H1 (cell line): ENCODE measurements at regions not wholly inside any gene's neighbourhood (a gene's known extent, or its start where the extent isn't known, plus 50 kb on each side); places are given as distances from the start of the nearest gene placed in this dataset.

Source experiments
- CTCF ChIA-PET: fragments of 300-600 bp; sonication (Branson Sonifier 250); formaldehyde crosslinking; loops from one replicate; lab custom pipeline; 2021; ENCODE audit not compliant: partially characterized antibody; lab: Charles Lee
- POLR2A ChIA-PET: fragments of 300-600 bp; sonication (Branson Sonifier 250); formaldehyde crosslinking; loops from one replicate; lab custom pipeline; 2021; ENCODE audit warnings: inconsistent platforms; ENCODE audit not compliant: partially characterized antibody; lab: Charles Lee
- DNase-seq, 2 experiments: peaks; one replicate each; pipeline versions ENCODE4 v3.0.0 to v3.0.0-alpha.2; 2010 to 2022; ENCODE audit warnings: low spot score in 2 of 2, low read depth in 1 of 2, mixed read lengths in 1 of 2
- FAIRE-seq: peaks from 2 replicates; lab custom pipeline; 2011; peaks lifted over from hg19 to GRCh38; lab: Jason Lieb, UNC
- H2AFZ ChIP-seq: 2 replicates; pipeline ENCODE4 v1.8.1; 2012; ENCODE audit warnings: low read length, inconsistent platforms
- H2AK5ac ChIP-seq: 2 replicates; pipeline ENCODE4 v1.6.1; 2013; ENCODE audit warnings: low read depth, low read length
- H2BK120ac ChIP-seq: replicated peaks from 2 replicates; pipeline ENCODE3; 2013; ENCODE audit warnings: low read depth, low read length, inconsistent platforms
- H2BK12ac ChIP-seq: 2 replicates; pipeline ENCODE4 v1.6.1; 2013; ENCODE audit warnings: low read depth, low read length
- H2BK15ac ChIP-seq: 2 replicates; pipeline ENCODE4 v1.6.1; 2013; ENCODE audit warnings: low read length
- H2BK20ac ChIP-seq: 2 replicates; pipeline ENCODE4 v1.6.1; 2013; ENCODE audit warnings: low read length
- H2BK5ac ChIP-seq: 2 replicates; pipeline ENCODE4 v1.6.1; 2013; ENCODE audit warnings: low read depth, low read length
- H3K14ac ChIP-seq: 2 replicates; pipeline ENCODE4 v1.6.1; 2013; ENCODE audit warnings: inconsistent platforms; ENCODE audit not compliant: insufficient read length
- H3K18ac ChIP-seq: 2 replicates; pipeline ENCODE4 v1.6.1; 2013; ENCODE audit warnings: low read length; ENCODE audit errors: extremely low read depth
- H3K23ac ChIP-seq: 2 replicates; pipeline ENCODE4 v1.6.1; 2013; ENCODE audit warnings: inconsistent platforms; ENCODE audit not compliant: insufficient read length
- H3K23me2 ChIP-seq: 2 replicates; pipeline ENCODE4 v1.6.1; 2013; ENCODE audit warnings: low read depth, low read length
- H3K27ac ChIP-seq: 2 replicates; pipeline ENCODE4 v1.6.1; 2011; ENCODE audit warnings: low read depth, low read length, inconsistent platforms
- H3K27me3 ChIP-seq, 4 experiments: replicated peaks in 1 of 4; 1 replicate in 1 of 4; 2 replicates in 3 of 4; pipeline versions ENCODE4 v1.6.1 to v1.8.1; 2011 to 2013; ENCODE audit warnings: low read length in 3 of 4, mild to moderate bottlenecking in 3 of 4, inconsistent platforms in 2 of 4, mixed read lengths in 2 of 4, moderate library complexity in 1 of 4; ENCODE audit not compliant: control insufficient read depth in 3 of 4, insufficient read depth in 3 of 4; ENCODE audit errors: extremely low read depth in 1 of 4
- H3K36me3 ChIP-seq, 4 experiments: 2 replicates each; pipeline versions ENCODE4 v1.6.1 to v1.8.1; 2011 to 2013; ENCODE audit warnings: mild to moderate bottlenecking in 4 of 4, low read length in 3 of 4, moderate library complexity in 2 of 4, control low read depth in 1 of 4, inconsistent platforms in 1 of 4; ENCODE audit not compliant: insufficient read depth in 4 of 4, control insufficient read depth in 2 of 4
- H3K4ac ChIP-seq: replicated peaks from 2 replicates; pipeline ENCODE3; 2013; ENCODE audit warnings: low read length, low read depth, mixed read lengths, inconsistent platforms; ENCODE audit not compliant: insufficient read length
- H3K4me1 ChIP-seq, 4 experiments: replicated peaks in 1 of 4; 1 replicate in 1 of 4; 2 replicates in 3 of 4; pipeline versions ENCODE4 v1.6.1 to v1.8.1; 2011 to 2013; ENCODE audit warnings: low read length in 3 of 4, inconsistent platforms in 2 of 4, mixed read lengths in 1 of 4; ENCODE audit not compliant: insufficient read depth in 4 of 4, control insufficient read depth in 3 of 4
- H3K4me2 ChIP-seq, 2 experiments: 2 replicates each; pipeline versions ENCODE4 v1.6.1 to v1.8.1; 2011 to 2013; ENCODE audit warnings: low read depth in 2 of 2, low read length in 2 of 2, control low read depth in 1 of 2, inconsistent platforms in 1 of 2, mild to moderate bottlenecking in 1 of 2; ENCODE audit not compliant: insufficient read depth in 1 of 2
- H3K4me3 ChIP-seq, 4 experiments: fragments of 200-600, 300-600 bp in 1 of 4; sonication (generic), shearing (Covaris generic), sonication (Bioruptor Twin) in 1 of 4; 2 replicates each; pipeline versions ENCODE4 v1.5.1 to v1.8.1; 2011 to 2016; ENCODE audit warnings: low read length in 4 of 4, low read depth in 3 of 4, control low read depth in 2 of 4, inconsistent platforms in 2 of 4, mild to moderate bottlenecking in 2 of 4, mixed read lengths in 1 of 4, moderate library complexity in 1 of 4; ENCODE audit not compliant: insufficient read depth in 2 of 4; ENCODE audit errors: extremely low read depth in 1 of 4
- H3K56ac ChIP-seq: replicated peaks from 2 replicates; pipeline ENCODE3; 2013; ENCODE audit warnings: low read depth, mild to moderate bottlenecking, mixed read lengths, low read length, inconsistent platforms; ENCODE audit not compliant: insufficient read length
- H3K79me1 ChIP-seq: 2 replicates; pipeline ENCODE4 v1.6.1; 2013; ENCODE audit warnings: low read depth, low read length, control low read depth
- H3K79me2 ChIP-seq, 2 experiments: 2 replicates each; pipeline versions ENCODE4 v1.6.1 to v1.8.1; 2012 to 2013; ENCODE audit warnings: low read length in 2 of 2, mild to moderate bottlenecking in 2 of 2, inconsistent platforms in 1 of 2; ENCODE audit not compliant: insufficient read depth in 2 of 2, control insufficient read depth in 1 of 2
- H3K9ac ChIP-seq, 4 experiments: replicated peaks in 1 of 4; 1 replicate in 1 of 4; 2 replicates in 3 of 4; pipeline versions ENCODE4 v1.6.1 to v1.8.1; 2011 to 2013; ENCODE audit warnings: low read depth in 3 of 4, low read length in 3 of 4, control low read depth in 2 of 4, mild to moderate bottlenecking in 2 of 4, moderate library complexity in 2 of 4, inconsistent platforms in 1 of 4; ENCODE audit errors: extremely low read depth in 1 of 4
- H3K9me3 ChIP-seq, 2 experiments: 2 replicates each; pipeline versions ENCODE4 v1.6.1 to v1.8.1; 2012 to 2013; ENCODE audit warnings: mild to moderate bottlenecking in 2 of 2, moderate library complexity in 2 of 2, control low read depth in 1 of 2, inconsistent platforms in 1 of 2, low read depth in 1 of 2, low read length in 1 of 2, mixed read lengths in 1 of 2; ENCODE audit not compliant: insufficient read depth in 2 of 2
- H4K20me1 ChIP-seq, 2 experiments: replicated peaks in 1 of 2; 2 replicates each; pipeline versions ENCODE3 to v1.8.1; 2011 to 2013; ENCODE audit warnings: inconsistent platforms in 2 of 2, low read length in 2 of 2, mild to moderate bottlenecking in 1 of 2; ENCODE audit not compliant: insufficient read depth in 2 of 2, control insufficient read depth in 1 of 2
- H4K5ac ChIP-seq: 2 replicates; pipeline ENCODE4 v1.6.1; 2013; ENCODE audit warnings: low read length, low read depth, mixed read lengths, inconsistent platforms; ENCODE audit not compliant: insufficient read length
- H4K8ac ChIP-seq: 2 replicates; pipeline ENCODE4 v1.8.0; 2013; ENCODE audit warnings: mild to moderate bottlenecking, moderate library complexity, low read length, inconsistent platforms; ENCODE audit not compliant: insufficient read depth; ENCODE audit errors: extremely low read depth
- H4K91ac ChIP-seq: replicated peaks from 2 replicates; pipeline ENCODE3; 2013; ENCODE audit warnings: low read length, mixed read lengths, inconsistent platforms; ENCODE audit not compliant: insufficient read length
- ASH2L ChIP-seq: fragments of 200-600, 300-600 bp; sonication (generic); IDR thresholded peaks from one replicate; pipeline ENCODE4 v1.7.1; 2017; ENCODE audit warnings: low read length
- FOSL1 ChIP-seq: IDR thresholded peaks from 2 replicates; pipeline ENCODE4 v1.6.1; 2011; ENCODE audit warnings: mild to moderate bottlenecking, low read depth, low read length, moderate library complexity; ENCODE audit not compliant: insufficient read depth
- GTF2F1 ChIP-seq: IDR thresholded peaks from 2 replicates; pipeline ENCODE4 v1.6.1; 2012; ENCODE audit warnings: low read depth, low read length, improper control_type of control experiment, borderline replicate concordance
- HDAC6 ChIP-seq: IDR thresholded peaks from one replicate; pipeline ENCODE4 v1.7.1; 2012; ENCODE audit warnings: low read depth, mild to moderate bottlenecking, inconsistent platforms, low read length, moderate library complexity
- JUND ChIP-seq: IDR thresholded peaks from 2 replicates; pipeline ENCODE4 v1.6.1; 2011; ENCODE audit warnings: mild to moderate bottlenecking, improper control_type of control experiment, low read length
- POLR2AphosphoS5 ChIP-seq: IDR thresholded peaks from 2 replicates; pipeline ENCODE4 v1.6.1; 2011; ENCODE audit warnings: low read depth, low read length
- RXRA ChIP-seq: IDR thresholded peaks from 2 replicates; pipeline ENCODE4 v1.6.1; 2011; ENCODE audit warnings: low read depth, mild to moderate bottlenecking, low read length, moderate library complexity; ENCODE audit not compliant: insufficient read depth
- SIRT6 ChIP-seq: IDR thresholded peaks from one replicate; pipeline ENCODE4 v1.7.1; 2012; ENCODE audit warnings: low read length, inconsistent platforms
- SUZ12 ChIP-seq: fragments of 200-600 bp; sonication (generic); IDR thresholded peaks from 2 replicates; pipeline ENCODE4 v1.6.1; 2012; ENCODE audit warnings: mild to moderate bottlenecking, inconsistent platforms, low read length, moderate library complexity, mixed read lengths
- USF2 ChIP-seq: IDR thresholded peaks from 2 replicates; pipeline ENCODE4 v1.6.1; 2011; ENCODE audit warnings: low read length, improper control_type of control experiment
- WGBS, 2 experiments: shearing (Covaris generic) in 1 of 2; methylation state at CpG; one replicate each; pipeline versions ENCODE4 v1.1.6 to v1.1.7; 2013 to 2015; ENCODE audit warnings: low lambda C conversion rate in 2 of 2, mixed read lengths in 2 of 2, inconsistent platforms in 1 of 2, low coverage in 1 of 2, missing lambda C conversion rate in 1 of 2; ENCODE audit not compliant: insufficient replicate concordance in 2 of 2, insufficient coverage in 1 of 2, insufficient read length in 1 of 2; ENCODE audit errors: extremely low coverage in 1 of 2, missing lambda C conversion rate in 1 of 2; 5-methylcytosine and 5-hydroxymethylcytosine counted together

GRCh38 chr11:123356539-123356938, 73.5 kb upstream of the GRAMD1B start:
- Histone ChIP-seq H2BK120ac (no peak overlapping the region), H3K4me1 (peaks cover 0 to 4% (median 2%) of the 10 kb centered on the region in 4 experiments; a peak in 3 of 7 replicates), H3K4me2 (no peak overlapping the region), H3K56ac (no peak overlapping the region), H2BK15ac (no peak overlapping the region), H3K27ac (no peak overlapping the region), H4K5ac (no peak overlapping the region), H4K20me1 (no peaks in the 10 kb centered on the region), H2BK5ac (no peak overlapping the region), H3K79me1 (no peaks in the 10 kb centered on the region), H3K9me3 (no peaks in the 10 kb centered on the region), H3K79me2 (no peaks in the 10 kb centered on the region), H3K36me3 (no peaks in the 10 kb centered on the region), H3K23ac (no peak overlapping the region), H2BK12ac (no peak overlapping the region), H3K14ac (no peak overlapping the region), H2BK20ac (no peak overlapping the region), H3K18ac (no peak overlapping the region)
- ChIA-PET CTCF (interaction anchor here (0.6 to 2.8 kb wide), 9 partner anchors 24 to 259 kb away, joined by 3 to 13 read pairs (median 4); no protein-coding TSS in a partner anchor), POLR2A (no interaction called here)
- FAIRE-seq = no peak
- WGBS, 2 experiments = 89% methylated on average over 7 of the region's 7 CpGs; no CpG with 5 or more reads in 1 of the 2 experiments
- TF ChIP-seq USF2 (no peak), RXRA (no peak), SIRT6 (no peak), JUND (no peak), POLR2AphosphoS5 (no peak), FOSL1 (no peak), GTF2F1 (no peak), HDAC6 (no peak), SUZ12 (no peak), ASH2L (no peak)
- TF ChIP-seq, all 59 proteins: peak for 0
- Histone ChIP-seq H3K23me2 (peaks cover 11% of the 10 kb centered on the region), H2AFZ (no peak overlapping the region), H3K27me3 (peaks cover 10 to 44% (median 30%) of the 10 kb centered on the region in 4 experiments), H4K91ac (no peak overlapping the region), H3K9ac (no peak overlapping the region), H3K4me3 (no peak overlapping the region), H4K8ac (no peak overlapping the region), H2AK5ac (no peak overlapping the region), H3K4ac (no peak overlapping the region)
- no peak for DNase-seq
